NCI-H510A (cell line): ENCODE measurements at regions not wholly inside any gene's neighbourhood (a gene's known extent, or its start where the extent isn't known, plus 50 kb on each side); places are given as distances from the start of the nearest gene placed in this dataset.

ENCODE experiments used
- DNase-seq: peaks from one replicate; lab custom pipeline; 2025; lab: John Stamatoyannopoulos, UW

DNA sequence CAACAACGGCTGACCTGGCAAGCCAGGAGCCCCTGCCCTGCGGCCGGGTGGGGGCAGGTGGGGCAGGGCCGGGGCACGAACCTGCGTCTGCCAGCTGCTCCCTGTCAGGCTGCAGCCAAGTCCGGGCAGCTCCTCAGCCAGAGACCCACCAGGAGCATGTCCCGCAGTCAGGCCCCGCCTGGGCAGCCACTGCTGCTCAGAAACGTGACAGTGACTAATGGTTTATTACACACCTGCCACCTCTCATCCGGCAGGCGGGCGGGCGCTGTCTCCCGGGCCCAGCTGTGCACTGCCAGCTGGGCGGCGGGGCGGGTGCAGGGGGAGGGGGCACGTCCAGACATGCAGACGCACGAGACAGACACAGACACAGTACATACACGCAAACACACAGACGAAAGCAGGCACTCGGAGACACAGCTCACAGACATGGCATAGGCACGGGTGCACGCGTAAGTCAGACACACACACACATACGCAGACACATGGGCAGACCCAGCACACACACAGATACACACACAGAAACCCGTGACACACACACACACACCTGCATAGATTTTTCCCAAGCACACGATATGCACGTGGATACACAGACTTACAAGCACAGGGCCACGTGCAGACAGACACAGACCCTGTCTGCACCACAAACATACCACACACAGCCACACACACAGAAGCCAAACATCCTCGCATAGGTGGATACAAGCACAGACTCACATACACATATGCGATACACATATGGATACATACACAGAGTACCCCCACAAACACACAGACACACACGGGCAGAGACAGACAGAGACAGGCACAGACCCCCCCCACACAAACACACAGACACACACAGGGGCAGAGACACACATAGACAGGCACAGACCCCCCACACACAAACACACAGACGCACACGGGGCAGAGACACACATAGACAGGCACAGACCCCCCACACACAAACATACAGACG lies 248.3 kb upstream of the CIBAR2 start:
- peak; percentile 88 for DNase-seq

DNA sequence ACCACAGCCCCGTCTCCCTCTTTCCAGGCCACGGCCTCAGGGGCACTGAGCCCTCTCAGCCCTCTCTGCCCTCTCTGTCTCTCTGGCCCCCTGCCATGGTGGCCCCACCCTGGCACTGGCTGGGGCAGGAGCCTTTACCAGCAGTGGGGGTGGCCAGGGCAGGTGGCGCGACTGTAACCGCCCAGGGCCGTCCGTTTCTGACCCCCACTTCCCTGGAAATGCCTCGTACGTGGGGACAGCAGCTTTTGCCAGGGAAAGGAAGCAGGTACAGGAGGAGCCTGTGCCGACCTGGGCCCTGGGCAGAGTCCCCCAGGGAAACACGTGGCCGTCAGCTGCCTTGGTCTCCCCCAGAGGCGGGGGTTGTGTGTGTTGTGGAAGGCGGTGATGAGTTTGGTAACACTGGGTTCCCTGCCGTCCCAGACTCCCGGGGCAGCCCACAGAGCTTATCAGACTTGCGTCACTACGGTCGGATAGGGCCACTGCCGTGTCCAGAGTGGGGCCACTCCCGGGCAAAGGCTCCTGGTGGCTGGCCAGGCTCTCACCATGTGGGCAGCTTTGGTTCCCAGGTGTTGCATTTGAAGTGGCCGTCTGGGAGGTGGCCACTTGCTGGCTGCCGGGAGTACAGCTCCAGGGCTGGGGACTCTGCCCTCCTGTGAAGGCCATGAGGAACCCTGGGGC lies 249.3 kb upstream of the CIBAR2 start:
- DNase-seq: no peak

GRCh38 chr16:85362443-85362842 lies 250.2 kb upstream of the CIBAR2 start:
- no peak for DNase-seq

- DNase-seq: no peak
Observed at GRCh38 chr16:85363427-85363826, 249.7 kb upstream of the GSE1 start.

GRCh38 chr16:85363881-85364280 lies 249.2 kb upstream of the GSE1 start:
- no peak for DNase-seq

DNA sequence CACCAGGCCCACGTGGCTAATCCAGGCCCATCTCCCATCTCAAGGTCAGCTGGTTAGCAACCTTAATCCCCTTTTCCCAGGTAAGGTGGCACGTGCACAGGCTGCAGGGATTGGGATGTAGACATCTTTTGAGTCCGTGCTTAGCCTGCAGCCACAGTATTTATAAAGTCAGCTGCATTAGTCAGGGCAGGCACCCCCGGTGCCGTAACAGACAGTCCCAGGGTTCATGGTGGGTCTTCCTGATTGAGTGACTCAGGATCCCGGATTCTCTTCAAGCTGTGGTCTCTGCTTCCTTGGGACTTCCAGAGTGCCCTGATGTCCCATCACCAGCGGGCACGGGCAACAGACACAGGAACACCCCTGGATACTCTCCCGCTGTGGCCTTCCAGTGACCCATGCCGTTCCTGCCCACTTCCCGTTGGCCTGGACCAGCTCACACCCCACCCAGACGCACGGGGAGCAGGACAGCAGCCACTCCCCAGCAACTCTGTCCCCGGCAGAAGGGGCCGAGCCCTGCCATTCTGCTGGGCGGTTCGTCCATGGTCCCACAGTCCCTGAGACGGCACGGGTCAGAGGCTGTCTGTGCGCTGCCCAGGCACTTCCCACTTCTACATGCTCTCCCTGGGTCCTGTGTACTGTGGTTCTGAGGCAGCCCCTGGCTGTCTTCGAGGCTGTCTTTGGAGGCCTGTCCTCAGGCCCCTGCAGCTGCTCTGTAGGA lies 248.6 kb upstream of the GSE1 start:
- DNase-seq: no peak

GRCh38 chr16:85365120-85365519 lies 248.0 kb upstream of the GSE1 start:
- DNase-seq: peak; percentile 68

DNA sequence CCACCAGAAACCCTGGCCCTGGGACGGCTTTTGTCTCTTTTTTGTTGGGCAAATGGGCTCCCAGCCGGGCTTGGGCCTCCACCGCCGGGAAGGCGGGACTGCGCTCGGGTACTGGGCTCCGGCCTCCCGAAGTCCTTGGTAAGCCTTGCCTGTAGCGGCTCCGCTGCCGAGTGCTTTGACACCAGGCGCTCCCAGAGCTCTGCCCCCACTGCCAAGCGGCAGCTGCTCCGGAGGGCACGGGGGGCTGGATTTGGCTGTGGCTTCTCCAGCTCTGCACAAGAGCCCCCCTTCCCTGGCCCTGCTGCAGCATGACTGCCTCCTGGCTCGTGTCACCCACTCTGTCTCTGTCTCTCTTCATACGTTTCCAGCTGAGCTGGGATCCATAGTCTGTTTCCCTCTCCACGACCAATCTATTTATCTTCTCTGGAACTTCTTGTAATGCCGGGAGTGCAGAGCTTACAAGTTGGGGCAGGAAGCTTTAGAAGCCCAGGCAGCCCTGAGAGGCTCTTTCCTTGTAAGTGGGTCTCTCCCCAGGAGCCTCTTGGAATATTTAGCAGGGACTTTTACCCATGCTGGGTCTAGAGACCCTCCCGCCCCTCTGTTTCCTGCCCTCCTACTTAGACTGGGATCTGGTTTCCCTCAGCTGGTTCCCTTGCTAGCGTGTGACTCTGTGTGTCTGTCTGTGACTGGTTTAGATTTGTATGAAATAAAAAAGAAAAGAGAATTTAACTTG lies 246.9 kb upstream of the GSE1 start:
- DNase-seq: no peak

DNA sequence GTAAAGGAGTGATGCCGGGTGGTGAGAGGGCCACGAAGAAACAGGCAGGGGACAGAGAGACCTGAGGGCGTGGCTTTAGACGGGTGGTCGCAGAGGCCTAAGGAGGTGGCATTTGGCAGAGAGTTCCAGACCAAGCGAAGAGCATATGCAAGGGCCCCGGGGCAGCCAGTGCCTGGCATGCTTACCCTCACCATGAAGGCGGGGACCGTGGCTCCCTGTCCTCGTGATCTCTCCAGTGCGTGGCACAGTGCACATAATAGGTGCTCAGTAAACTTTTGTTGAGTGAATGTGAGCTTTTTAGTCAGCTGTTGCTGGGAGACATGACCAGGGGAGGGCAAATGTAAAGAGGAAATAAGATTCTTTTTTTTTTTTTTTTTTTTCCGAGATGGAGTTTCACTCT lies 245.6 kb upstream of the GSE1 start:
- no peak for DNase-seq

DNA sequence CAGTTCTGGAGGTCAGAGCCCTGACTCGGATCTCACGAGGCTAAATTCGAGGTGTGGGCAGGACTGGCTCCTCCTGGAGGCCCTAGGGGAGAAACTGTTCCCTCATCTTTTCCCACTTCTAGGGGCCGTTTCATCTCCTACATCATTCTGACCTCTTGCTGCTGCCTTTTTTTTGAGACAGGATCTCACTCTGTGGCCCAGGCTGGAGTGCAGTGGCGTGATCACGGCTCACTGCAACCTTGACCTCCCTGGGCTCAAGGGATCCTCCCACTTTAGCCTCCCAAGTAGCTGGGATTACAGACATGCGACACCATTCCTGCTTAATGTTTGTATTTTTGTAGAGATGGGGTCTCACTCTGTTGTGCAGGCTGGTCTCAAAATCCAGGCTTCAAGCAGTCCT lies 244.1 kb upstream of the GSE1 start:
- DNase-seq: no peak

GRCh38 chr16:85369741-85370528 lies 243.2 kb upstream of the GSE1 start:
- DNase-seq: no peak

DNA sequence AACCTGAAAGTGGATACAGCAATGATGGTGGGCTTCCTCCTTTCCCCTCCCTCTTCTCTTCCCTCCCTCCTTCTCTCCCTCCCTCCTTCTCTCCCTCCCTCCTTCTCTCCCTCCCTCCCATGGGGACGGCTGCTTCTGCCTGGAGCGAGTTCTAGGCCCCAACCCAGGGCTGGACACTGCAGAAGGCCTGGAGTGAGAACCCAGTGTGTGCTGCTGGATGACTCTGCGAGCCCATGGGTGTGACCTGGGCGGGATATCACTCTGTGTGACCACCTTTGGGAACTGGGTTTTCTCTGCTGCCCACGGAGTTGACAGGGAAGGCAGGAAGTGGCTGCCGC lies 242.6 kb upstream of the GSE1 start:
- no peak for DNase-seq

- DNase-seq: no peak
Observed at GRCh38 chr16:85370881-85371651, 242.1 kb upstream of the GSE1 start.

GRCh38 chr16:85371948-85372347 lies 241.2 kb upstream of the GSE1 start:
- no peak for DNase-seq

- no peak for DNase-seq
Observed at GRCh38 chr16:85372627-85373372, 240.3 kb upstream of the GSE1 start.

- DNase-seq: no peak
Observed at GRCh38 chr16:85373741-85374570, 239.2 kb upstream of the GSE1 start.

- no peak for DNase-seq
Observed at GRCh38 chr16:85374571-85374872, 238.6 kb upstream of the GSE1 start.

- no peak for DNase-seq
Observed at GRCh38 chr16:85375282-85375681, 237.8 kb upstream of the GSE1 start.
